PC-9 (cell line): ENCODE measurements at regions not wholly inside any gene's neighbourhood (a gene's known extent, or its start where the extent isn't known, plus 50 kb on each side); places are given as distances from the start of the nearest gene placed in this dataset.

Source experiments
- BruUV-seq: library from RNA; stranded (reverse); fragments of 400-500 nt; replicated peaks from 2 replicates; lab custom pipeline; 2021; lab: Mats Ljungman, UMichigan
- CTCF ChIA-PET: fragments of 300-600 bp; sonication (Branson Sonifier 250); formaldehyde crosslinking; loops from one replicate; lab custom pipeline; 2022; ENCODE audit warnings: antibody characterized with exemption; lab: Charles Lee
- POLR2A ChIA-PET: fragments of 300-600 bp; sonication (Branson Sonifier 250); formaldehyde crosslinking; loops from one replicate; lab custom pipeline; 2022; ENCODE audit warnings: antibody characterized with exemption; ENCODE audit not compliant: unreplicated experiment; lab: Charles Lee
- DNase-seq, 2 experiments: peaks; one replicate each; pipeline versions ENCODE4 v3.0.0 to v3.0.0-alpha.2; 2015 to 2022; ENCODE audit warnings: mixed read lengths in 1 of 2
- H2AFZ ChIP-seq: fragments of 200-600 bp; sonication (generic); 2 replicates; pipeline ENCODE4 v1.8.1; 2017; ENCODE audit warnings: antibody characterized with exemption
- H3F3A ChIP-seq: fragments of 200-600 bp; sonication (generic); 2 replicates; pipeline ENCODE4 v1.8.1; 2017; ENCODE audit warnings: antibody characterized with exemption, mild to moderate bottlenecking, low read depth; ENCODE audit not compliant: insufficient read depth
- H3K27ac ChIP-seq: fragments of 200-600 bp; sonication (generic); 2 replicates; pipeline ENCODE4 v1.6.1; 2016; ENCODE audit warnings: mixed run types
- H3K27me3 ChIP-seq: fragments of 200-600 bp; sonication (generic); 2 replicates; pipeline ENCODE4 v1.6.1; 2016; ENCODE audit warnings: low read depth, mixed run types; ENCODE audit not compliant: insufficient read depth
- H3K36me3 ChIP-seq: fragments of 200-600 bp; sonication (generic); 2 replicates; pipeline ENCODE4 v1.6.1; 2016; ENCODE audit warnings: low read depth, mixed run types
- H3K4me1 ChIP-seq: fragments of 200-600 bp; sonication (generic); replicated peaks from 2 replicates; pipeline ENCODE4 v1.6.1; 2016; ENCODE audit warnings: mixed run types; ENCODE audit not compliant: insufficient read depth
- H3K4me2 ChIP-seq: fragments of 200-600 bp; sonication (generic); 2 replicates; pipeline ENCODE4 v1.6.1; 2017; ENCODE audit warnings: mixed run types
- H3K4me3 ChIP-seq: fragments of 200-600 bp; sonication (generic); 2 replicates; pipeline ENCODE4 v1.6.1; 2016; ENCODE audit warnings: mixed run types
- H3K79me2 ChIP-seq: fragments of 200-600 bp; sonication (generic); 2 replicates; pipeline ENCODE4 v1.6.1; 2017; ENCODE audit warnings: low read depth, mixed run types
- H3K9me2 ChIP-seq: fragments of 200-600 bp; sonication (generic); 2 replicates; pipeline ENCODE4 v1.8.1; 2017; ENCODE audit warnings: mild to moderate bottlenecking; ENCODE audit not compliant: insufficient read depth
- H3K9me3 ChIP-seq: fragments of 200-600 bp; sonication (generic); 2 replicates; pipeline ENCODE4 v1.8.1; 2016; ENCODE audit warnings: low read depth; ENCODE audit not compliant: insufficient read depth
- H4K20me1 ChIP-seq: fragments of 200-600 bp; sonication (generic); 2 replicates; pipeline ENCODE4 v1.8.1; 2017; ENCODE audit not compliant: insufficient read depth
- CTCF ChIP-seq: fragments of 200-600 bp; sonication (generic); conservative IDR thresholded peaks from 2 replicates; pipeline ENCODE4 v1.6.1; 2017; ENCODE audit warnings: mixed run types, antibody characterized with exemption, mild to moderate bottlenecking, moderate library complexity
- EZH2 ChIP-seq: fragments of 200-600 bp; sonication (generic); IDR thresholded peaks from 2 replicates; pipeline ENCODE4 v1.8.0; 2017; ENCODE audit warnings: antibody characterized with exemption, low read depth
- intact Hi-C: fragments of 100-400 bp; cut with micrococcal nuclease; formaldehyde crosslinking; loops from one replicate; pipeline ENCODE4 v1.10.0; 2022; ENCODE audit not compliant: unreplicated experiment

DNA sequence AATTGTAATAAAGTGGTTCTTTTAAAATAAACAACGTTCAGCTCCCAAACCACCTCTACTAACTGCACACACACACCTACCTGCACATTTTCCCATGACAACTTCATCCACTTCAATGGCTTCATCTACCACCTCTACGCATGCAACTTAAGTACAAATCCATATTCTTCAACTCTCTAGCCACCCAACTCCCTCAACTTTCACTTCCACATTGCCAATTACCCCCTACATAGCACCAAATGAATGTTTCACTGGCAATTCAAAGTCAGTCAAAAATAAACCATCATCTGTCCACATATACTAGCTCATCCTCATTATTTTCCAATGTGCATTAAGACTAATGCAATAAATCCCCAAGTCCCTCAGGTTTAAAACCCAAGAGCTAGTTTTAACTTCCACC, 50.7 kb upstream of the ARHGAP32 start:
- intact Hi-C loops: no loop called here
- CTCF ChIA-PET: no interaction called here
- Histone ChIP-seq H3K27ac (no peak overlapping the region), H4K20me1 (no peaks in the 10 kb centered on the region), H3K27me3 (no peaks in the 10 kb centered on the region), H3K9me3 (no peaks in the 10 kb centered on the region), H3K79me2 (peaks cover 29% of the 10 kb centered on the region), H3K4me3 (no peak overlapping the region), H3K36me3 (no peaks in the 10 kb centered on the region), H3F3A (no peaks in the 10 kb centered on the region), H3K4me2 (no peak overlapping the region), H3K4me1 (no peaks in the 10 kb centered on the region), H3K9me2 (peaks cover 10% of the 10 kb centered on the region; the same call in 1 of the 2 replicates), H2AFZ (no peak overlapping the region)
- POLR2A ChIA-PET: no interaction called here
- BruUV-seq: no TSS peak
- DNase-seq: no peak
- TF ChIP-seq CTCF (no peak), EZH2 (no peak)
